AML-193 (cell line): ENCODE measurements at regions not wholly inside any gene's neighbourhood (a gene's known extent, or its start where the extent isn't known, plus 50 kb on each side); places are given as distances from the start of the nearest gene placed in this dataset.
"Not testable (repeated sequence)": the region's sequence is repeated elsewhere in the genome, so short reads cannot be mapped to it uniquely, and the experiment has no call there.

Experiments
- DNase-seq, 2 experiments: peaks; one replicate each; lab custom pipeline; 2025; lab: John Stamatoyannopoulos, UW

GRCh38 chr5:124022966-124023365, 511.0 kb downstream of the CSNK1G3 start:
- no peak for DNase-seq

GRCh38 chr5:124021776-124022175, 509.8 kb downstream of the CSNK1G3 start:
- DNase-seq = no peak

- DNase-seq = no peak
Observed at GRCh38 chr5:124021066-124021641, 509.2 kb downstream of the CSNK1G3 start.

- DNase-seq = not testable (repeated sequence)
Observed at GRCh38 chr5:124017321-124017720, 505.3 kb downstream of the CSNK1G3 start.

- DNase-seq = no peak
Observed at GRCh38 chr5:124007675-124008398, 495.9 kb downstream of the CSNK1G3 start.

GRCh38 chr5:124001036-124001615, 489.1 kb downstream of the CSNK1G3 start:
- DNase-seq = no peak

- no peak for DNase-seq
Observed at GRCh38 chr5:124000538-124000937, 488.6 kb downstream of the CSNK1G3 start.

GRCh38 chr5:123997462-123998215, 485.7 kb downstream of the CSNK1G3 start:
- DNase-seq = no peak

- no peak for DNase-seq
Observed at GRCh38 chr5:123997064-123997461, 485.1 kb downstream of the CSNK1G3 start.

GRCh38 chr5:123992641-123993040, 480.7 kb downstream of the CSNK1G3 start:
- DNase-seq = no peak

GRCh38 chr5:123987956-123988355, 476.0 kb downstream of the CSNK1G3 start:
- no peak for DNase-seq

GRCh38 chr5:123976379-123977033, 464.5 kb downstream of the CSNK1G3 start:
- DNase-seq = no peak

- not testable (repeated sequence) for DNase-seq
Observed at GRCh38 chr5:123975521-123975920, 463.5 kb downstream of the CSNK1G3 start.

- DNase-seq = no peak
Observed at GRCh38 chr5:123966781-123967180, 454.8 kb downstream of the CSNK1G3 start.

- no peak for DNase-seq
Observed at GRCh38 chr5:123965626-123966025, 453.6 kb downstream of the CSNK1G3 start.

- no peak for DNase-seq
Observed at GRCh38 chr5:123964884-123965283, 452.9 kb downstream of the CSNK1G3 start.

GRCh38 chr5:123960526-123960925, 448.5 kb downstream of the CSNK1G3 start:
- DNase-seq = no peak

- DNase-seq = no peak
Observed at GRCh38 chr5:123951582-123951977, 439.6 kb downstream of the CSNK1G3 start.

- DNase-seq = no peak
Observed at GRCh38 chr5:123950701-123951581, 439.0 kb downstream of the CSNK1G3 start.

- DNase-seq = no peak
Observed at GRCh38 chr5:123949807-123950340, 437.9 kb downstream of the CSNK1G3 start.
